Fibroblast of peridontal ligament (primary cell): ENCODE measurements at regions not wholly inside any gene's neighbourhood (a gene's known extent, or its start where the extent isn't known, plus 50 kb on each side); places are given as distances from the start of the nearest gene placed in this dataset.
"Not testable (repeated sequence)": the region's sequence is repeated elsewhere in the genome, so short reads cannot be mapped to it uniquely, and the experiment has no call there.

Experiments used
- DNase-seq: peaks from one replicate; pipeline ENCODE4 v3.0.0-alpha.2; 2010; ENCODE audit errors: extremely low read depth

- not testable (repeated sequence) for DNase-seq
These were observed 215.0 kb downstream of the STIM2 start for GRCh38 chr4:27075603-27076002.

GRCh38 chr4:27078934-27079455 lies 218.4 kb downstream of the STIM2 start:
- no peak for DNase-seq

GRCh38 chr4:27081675-27082586 lies 221.3 kb downstream of the STIM2 start:
- DNase-seq: no peak

- DNase-seq: no peak
These were observed 222.1 kb downstream of the STIM2 start for GRCh38 chr4:27082776-27083175.

- no peak for DNase-seq
These were observed 224.2 kb downstream of the STIM2 start for GRCh38 chr4:27084685-27085361.

GRCh38 chr4:27085396-27085795 lies 224.8 kb downstream of the STIM2 start:
- DNase-seq: no peak

GRCh38 chr4:27087306-27088045 lies 226.8 kb downstream of the STIM2 start:
- no peak for DNase-seq

GRCh38 chr4:27088491-27088890 lies 227.8 kb downstream of the STIM2 start:
- DNase-seq: no peak

GRCh38 chr4:27089186-27089585 lies 228.5 kb downstream of the STIM2 start:
- DNase-seq: no peak

GRCh38 chr4:27090406-27090805 lies 229.8 kb downstream of the STIM2 start:
- no peak for DNase-seq

GRCh38 chr4:27094224-27094623 lies 233.6 kb downstream of the STIM2 start:
- no peak for DNase-seq

GRCh38 chr4:27094783-27095182 lies 234.1 kb downstream of the STIM2 start:
- DNase-seq: no peak

GRCh38 chr4:27096142-27096824 lies 235.6 kb downstream of the STIM2 start:
- no peak for DNase-seq

GRCh38 chr4:27098034-27098433 lies 237.4 kb downstream of the STIM2 start:
- DNase-seq: no peak

- DNase-seq: no peak
These were observed 240.1 kb downstream of the STIM2 start for GRCh38 chr4:27100713-27101112.

GRCh38 chr4:27101126-27101525 lies 240.5 kb downstream of the STIM2 start:
- DNase-seq: no peak

- no peak for DNase-seq
These were observed 240.9 kb downstream of the STIM2 start for GRCh38 chr4:27101561-27101960.

GRCh38 chr4:27111627-27112026 lies 251.0 kb downstream of the STIM2 start:
- DNase-seq: no peak

GRCh38 chr4:27112587-27112986 lies 251.9 kb downstream of the STIM2 start:
- no peak for DNase-seq

GRCh38 chr4:27115221-27115620 lies 254.6 kb downstream of the STIM2 start:
- no peak for DNase-seq

GRCh38 chr4:27117453-27117852 lies 256.8 kb downstream of the STIM2 start:
- no peak for DNase-seq

- no peak for DNase-seq
These were observed 258.6 kb downstream of the STIM2 start for GRCh38 chr4:27119239-27119638.
